ENCODE measurements at regions not wholly inside any gene's neighbourhood (a gene's known extent, or its start where the extent isn't known, plus 50 kb on each side); places are given as distances from the start of the nearest gene placed in this dataset.

GRCh38 chr12:98280152-98280551, 235.2 kb upstream of the TMPO start:
- no peak for DNase-seq (ENCODE audit: low spot score)

- no peak for DNase-seq (ENCODE audit: low spot score)
These were observed 234.8 kb upstream of the TMPO start for GRCh38 chr12:98280621-98281020.

- no peak for DNase-seq (ENCODE audit: low spot score)
These were observed 223.6 kb upstream of the TMPO start for GRCh38 chr12:98291828-98292227.

- DNase-seq (ENCODE audit: low spot score) = no peak
These were observed 221.2 kb upstream of the TMPO start for GRCh38 chr12:98294051-98294805.

- no peak for DNase-seq (ENCODE audit: low spot score)
These were observed 219.7 kb upstream of the TMPO start for GRCh38 chr12:98295681-98296080.

GRCh38 chr12:98296462-98297079, 218.8 kb upstream of the TMPO start:
- no peak for DNase-seq (ENCODE audit: low spot score)

GRCh38 chr12:98297538-98297937, 217.9 kb upstream of the TMPO start:
- DNase-seq (ENCODE audit: low spot score) = no peak

- DNase-seq (ENCODE audit: low spot score) = no peak
These were observed 207.2 kb upstream of the TMPO start for GRCh38 chr12:98308141-98308540.

- no peak for DNase-seq (ENCODE audit: low spot score)
These were observed 197.2 kb upstream of the TMPO start for GRCh38 chr12:98317939-98318899.

- no peak for DNase-seq (ENCODE audit: low spot score)
These were observed 195.5 kb upstream of the TMPO start for GRCh38 chr12:98319716-98320425.

GRCh38 chr12:98325003-98325402, 190.4 kb upstream of the TMPO start:
- no peak for DNase-seq (ENCODE audit: low spot score)

GRCh38 chr12:98328467-98328866, 186.9 kb upstream of the TMPO start:
- no peak for DNase-seq (ENCODE audit: low spot score)

- no peak for DNase-seq (ENCODE audit: low spot score)
These were observed 185.8 kb upstream of the TMPO start for GRCh38 chr12:98329589-98329988.

- DNase-seq (ENCODE audit: low spot score) = no peak
These were observed 182.7 kb upstream of the TMPO start for GRCh38 chr12:98332642-98333041.

GRCh38 chr12:98334768-98335167, 180.6 kb upstream of the TMPO start:
- DNase-seq (ENCODE audit: low spot score) = no peak

- DNase-seq (ENCODE audit: low spot score) = no peak
These were observed 174.4 kb upstream of the TMPO start for GRCh38 chr12:98341026-98341425.

- no peak for DNase-seq (ENCODE audit: low spot score)
These were observed 173.7 kb upstream of the TMPO start for GRCh38 chr12:98341732-98342131.

- no peak for DNase-seq (ENCODE audit: low spot score)
These were observed 172.3 kb upstream of the TMPO start for GRCh38 chr12:98343002-98343567.

- DNase-seq (ENCODE audit: low spot score) = no peak
These were observed 171.1 kb upstream of the TMPO start for GRCh38 chr12:98344046-98344930.

- no peak for DNase-seq (ENCODE audit: low spot score)
These were observed 170.0 kb upstream of the TMPO start for GRCh38 chr12:98345308-98345876.

Measured in CD4-positive, alpha-beta T cell treated with Interleukin-6 at 100 ng/mL for 8 hours (primary cell).